M059J (cell line): ENCODE measurements at regions not wholly inside any gene's neighbourhood (a gene's known extent, or its start where the extent isn't known, plus 50 kb on each side); places are given as distances from the start of the nearest gene placed in this dataset.

Experiments
- DNase-seq: peaks from one replicate; pipeline ENCODE4 v3.0.0-alpha.2; 2012; ENCODE audit warnings: low read depth

DNA sequence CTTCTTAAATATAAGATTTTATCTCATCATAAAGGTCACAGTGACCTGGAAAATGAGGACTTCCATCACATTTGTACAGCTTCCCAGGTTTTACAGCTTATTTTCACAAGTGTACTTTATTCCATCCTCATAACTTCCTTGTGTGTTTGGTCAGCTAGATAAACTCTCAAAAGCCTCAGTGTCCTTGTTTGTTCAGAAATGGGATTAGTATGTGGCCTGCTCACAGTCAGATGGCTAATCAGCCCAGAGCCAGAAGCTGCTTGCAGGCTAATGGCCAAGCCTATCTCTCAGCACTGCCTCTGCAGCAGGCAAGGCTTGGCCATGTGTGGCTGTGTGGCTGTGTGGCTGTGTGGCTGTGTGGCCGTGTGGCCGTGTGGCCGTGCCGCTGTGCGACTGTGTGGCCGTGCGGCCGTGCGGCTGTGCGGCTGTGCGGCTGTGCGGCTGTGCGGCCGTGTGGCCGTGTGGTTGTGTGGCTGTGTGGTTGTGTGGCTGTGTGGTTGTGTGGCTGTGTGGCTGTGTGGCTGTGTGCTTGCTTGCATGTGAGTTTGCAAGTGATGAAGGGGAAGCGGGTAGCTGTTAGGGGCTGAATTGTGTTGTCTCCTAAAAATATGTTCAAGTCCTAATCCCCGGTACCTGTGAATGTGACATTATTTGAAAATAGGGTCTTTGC is 233.0 kb upstream of the TNP1 start:
- no peak for DNase-seq

GRCh38 chr2:217091531-217091930 is 231.7 kb upstream of the TNP1 start:
- DNase-seq, result no peak

DNA sequence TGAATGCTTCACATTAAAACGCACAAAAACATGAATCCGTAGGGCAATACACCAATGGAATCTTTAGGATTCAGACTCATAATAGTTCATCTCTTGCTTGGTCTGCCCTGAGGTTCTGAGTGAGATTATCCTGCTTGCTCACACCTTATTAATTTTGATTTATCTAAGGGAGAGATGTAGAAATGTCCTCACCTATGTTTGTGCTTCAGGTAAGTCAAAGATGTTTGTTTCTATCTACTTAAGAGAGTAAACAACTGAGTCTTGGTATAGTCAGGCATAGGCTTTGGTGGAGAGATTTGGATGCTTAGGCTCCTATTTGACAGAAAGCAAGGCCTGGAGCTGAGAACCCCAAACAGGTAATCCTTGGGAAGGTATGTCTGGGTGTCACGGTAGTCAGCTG is 231.0 kb upstream of the TNP1 start:
- no peak for DNase-seq

DNA sequence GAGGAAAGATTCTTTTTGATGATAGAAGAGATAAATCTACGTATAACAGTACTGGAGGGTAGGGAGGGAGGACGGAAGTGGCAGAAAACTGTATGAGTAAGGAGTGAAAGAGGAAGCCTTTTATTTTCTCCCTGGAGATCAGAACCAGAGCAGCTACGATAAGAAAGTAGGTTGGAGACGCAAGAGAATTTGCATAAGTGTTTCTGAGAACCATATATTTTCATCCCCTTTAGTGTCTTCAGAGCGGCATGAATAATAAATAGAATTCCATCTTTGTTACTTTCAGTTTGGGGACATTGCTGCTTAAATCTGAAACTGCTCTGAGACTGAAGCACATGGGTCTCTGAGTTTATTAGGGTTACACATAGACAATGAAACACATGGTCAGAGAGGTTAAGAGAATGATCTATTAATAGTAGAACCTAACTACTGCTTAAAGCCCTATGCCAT is 230.2 kb upstream of the TNP1 start:
- peak; percentile 32 for DNase-seq

DNA sequence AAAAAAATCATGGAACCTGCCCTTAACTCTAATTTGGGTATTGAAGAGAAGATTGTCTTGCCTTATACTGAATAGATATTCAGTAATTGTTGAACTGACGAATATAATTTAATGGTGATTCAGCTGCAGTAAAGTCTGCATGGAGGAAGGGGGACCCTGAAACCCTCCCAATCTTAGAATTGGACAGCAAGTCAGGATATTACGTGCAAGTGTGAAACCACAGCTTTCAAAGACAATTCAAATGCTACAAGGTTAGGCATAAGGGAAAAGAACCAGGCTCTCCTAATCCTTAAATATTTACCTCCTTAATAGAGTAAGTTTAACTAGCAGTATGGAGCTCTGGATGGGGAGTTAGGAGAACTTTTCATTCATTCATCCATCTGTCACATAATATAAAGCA is 226.9 kb upstream of the TNP1 start:
- DNase-seq, result no peak

- peak; percentile 65 for DNase-seq
These were observed 226.2 kb upstream of the TNP1 start for GRCh38 chr2:217086038-217086522.

DNA sequence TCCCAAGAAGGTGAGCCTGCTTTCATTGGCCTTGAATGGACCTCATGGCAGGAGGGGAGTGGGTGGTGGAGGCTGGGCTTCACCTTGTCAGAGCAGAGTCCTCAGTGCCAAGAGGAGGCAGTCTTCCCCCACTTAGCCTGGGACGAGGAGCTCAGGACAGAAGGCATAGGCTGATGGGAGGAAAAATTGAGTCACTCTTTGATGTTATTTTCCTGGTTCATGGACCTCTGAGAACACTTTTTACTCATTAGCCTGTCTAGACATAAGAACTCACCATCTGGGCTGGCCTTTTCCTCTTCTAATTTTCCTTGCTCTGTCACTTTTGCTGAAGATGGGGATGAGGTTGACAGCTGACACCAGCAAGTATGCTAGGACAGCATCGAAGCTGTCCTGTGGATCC is 225.7 kb upstream of the TNP1 start:
- peak; percentile 56 for DNase-seq

- DNase-seq, result no peak
These were observed 221.9 kb upstream of the TNP1 start for GRCh38 chr2:217081799-217082198.

- DNase-seq, result no peak
These were observed 219.3 kb upstream of the TNP1 start for GRCh38 chr2:217079165-217079564.

- DNase-seq, result no peak
These were observed 218.1 kb upstream of the TNP1 start for GRCh38 chr2:217077831-217078407.

GRCh38 chr2:217076657-217077232 is 216.9 kb upstream of the TNP1 start:
- DNase-seq, result no peak

DNA sequence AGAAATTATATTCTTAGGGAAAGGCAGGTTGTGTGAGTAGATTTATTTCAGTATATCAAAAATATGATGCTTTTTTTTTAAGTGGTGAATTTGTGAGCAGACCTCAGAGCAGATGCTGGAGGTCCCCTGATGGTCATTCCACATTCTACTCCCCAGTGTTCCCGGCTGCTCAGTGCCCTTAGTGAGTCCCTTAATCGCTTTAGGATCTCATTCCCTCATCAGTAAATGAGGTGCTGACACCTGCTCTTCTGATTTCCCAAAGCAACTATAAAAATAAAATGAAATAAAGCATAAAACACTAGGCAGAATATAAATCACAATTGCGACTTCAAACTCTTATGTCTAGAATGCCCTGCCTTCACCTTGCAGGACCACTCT is 216.2 kb upstream of the TNP1 start:
- DNase-seq, result no peak

GRCh38 chr2:217075268-217076057 is 215.6 kb upstream of the TNP1 start:
- peak; percentile 56 for DNase-seq

- DNase-seq, result no peak
These were observed 214.9 kb upstream of the TNP1 start for GRCh38 chr2:217074576-217075255.

DNA sequence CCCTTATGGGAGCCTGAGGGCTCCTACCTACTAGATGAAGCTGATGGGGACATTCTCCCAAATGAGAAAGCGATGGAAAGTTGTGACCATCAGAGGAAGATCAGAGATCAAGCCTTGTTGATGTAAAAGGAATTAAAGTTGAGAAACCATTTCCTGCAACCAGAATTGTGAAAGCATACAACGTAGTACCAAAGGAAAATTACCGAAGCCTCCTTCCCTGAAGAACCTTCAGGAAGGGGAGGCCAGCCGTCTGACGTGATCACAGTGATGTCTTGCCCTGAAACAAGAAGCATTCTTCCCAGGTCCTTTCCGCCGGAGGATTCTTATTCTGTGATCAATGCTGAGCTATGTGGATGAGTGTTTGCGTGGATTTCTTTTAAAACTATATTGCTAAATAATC is 211.6 kb upstream of the TNP1 start:
- DNase-seq, result no peak

- no peak for DNase-seq
These were observed 210.7 kb upstream of the TNP1 start for GRCh38 chr2:217070611-217071010.

- no peak for DNase-seq
These were observed 210.2 kb upstream of the TNP1 start for GRCh38 chr2:217070043-217070430.

DNA sequence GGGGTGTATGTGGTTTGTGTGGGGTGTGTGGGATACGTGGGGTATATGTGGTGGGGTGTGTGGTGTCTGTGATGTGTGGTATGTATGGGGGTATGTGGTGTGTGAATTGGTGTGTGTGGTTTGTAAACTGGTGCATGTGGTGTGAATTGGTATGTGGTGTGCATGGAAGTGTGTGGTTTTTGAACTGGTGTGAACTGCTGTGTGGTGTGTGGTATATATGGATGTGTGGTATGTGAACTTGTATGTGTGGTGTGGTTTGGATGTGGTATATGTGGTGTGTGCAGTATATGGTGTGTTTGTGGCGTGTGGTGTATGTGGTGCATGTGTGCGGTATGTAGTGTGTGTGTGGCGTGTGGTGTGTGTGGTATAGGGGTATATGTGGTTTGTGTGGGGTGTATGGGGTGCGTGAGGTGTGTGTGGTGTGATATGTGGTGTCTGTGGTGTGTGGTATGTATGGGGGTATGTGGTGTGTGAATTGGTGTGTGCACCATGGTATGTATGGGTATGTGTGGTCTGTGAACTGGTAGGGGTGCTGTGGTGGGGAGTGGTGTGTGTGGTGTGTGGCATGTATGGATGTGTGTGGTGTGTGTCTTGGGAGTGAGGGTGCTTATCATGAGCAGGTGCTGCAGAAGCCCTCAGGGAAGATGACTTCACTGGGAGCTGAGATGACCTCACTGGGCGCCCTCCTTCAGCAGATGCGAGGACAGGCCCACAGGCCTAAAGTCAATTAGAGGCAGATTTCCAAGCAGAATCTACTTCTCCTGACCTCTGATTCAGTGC is 209.6 kb upstream of the TNP1 start:
- DNase-seq, result peak; percentile 32

GRCh38 chr2:217068677-217069250 is 208.9 kb upstream of the TNP1 start:
- DNase-seq, result no peak

GRCh38 chr2:217067787-217068186 is 207.9 kb upstream of the TNP1 start:
- DNase-seq, result no peak
